Right renal pelvis (tissue), 4 donors: ENCODE measurements at regions not wholly inside any gene's neighbourhood (a gene's known extent, or its start where the extent isn't known, plus 50 kb on each side); places are given as distances from the start of the nearest gene placed in this dataset.
A peak's percentile ranks its signal among the peaks of the same experiment; 100 is the strongest.
"Not testable (repeated sequence)": the region's sequence is repeated elsewhere in the genome, so short reads cannot be mapped to it uniquely, and the experiment has no call there.

Experiments used
- DNase-seq, 4 donors: peaks; one replicate each; pipeline ENCODE4 v3.0.0-alpha.2; 2013; ENCODE audit warnings: low read depth in 4 of 4, low spot score in 3 of 4, missing footprints in 1 of 4

DNA sequence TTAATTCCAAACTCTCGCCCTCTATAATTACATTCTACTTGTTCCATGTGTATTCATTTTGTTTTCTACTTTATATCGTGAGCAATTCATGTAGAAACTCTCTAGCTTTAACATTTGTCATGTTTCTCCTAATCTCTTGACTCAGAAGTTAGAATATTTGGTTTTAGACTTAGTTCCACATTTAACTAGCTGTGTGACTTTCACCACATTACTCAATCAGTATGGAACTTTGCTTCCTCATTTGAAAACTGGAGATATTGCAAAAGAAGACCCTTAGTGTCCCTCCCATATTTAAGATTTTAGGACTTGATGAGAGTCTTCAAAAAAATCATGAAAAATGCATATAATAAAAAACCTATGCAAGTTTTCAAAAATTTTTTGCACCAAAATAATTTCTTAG lies 447.5 kb downstream of the GXYLT1 start:
- DNase-seq = no peak

DNA sequence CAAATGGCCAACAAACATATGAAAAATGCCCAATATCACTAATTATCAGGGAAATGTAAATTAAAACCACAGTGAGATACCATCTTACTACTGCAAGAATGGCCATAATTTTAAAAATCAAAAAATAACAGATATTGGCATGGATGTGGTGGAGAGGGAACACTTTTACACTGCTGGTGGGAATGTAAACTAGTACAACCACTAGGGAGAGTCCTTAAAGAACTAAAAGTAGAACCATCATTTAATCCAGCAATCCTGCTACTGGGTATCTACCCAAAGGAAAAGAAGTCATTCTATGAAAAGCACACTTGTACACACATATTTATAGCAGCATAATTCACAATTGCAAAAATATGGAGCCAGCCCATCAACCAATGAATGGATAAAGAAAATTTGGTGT lies 459.7 kb downstream of the GXYLT1 start:
- no peak for DNase-seq

DNA sequence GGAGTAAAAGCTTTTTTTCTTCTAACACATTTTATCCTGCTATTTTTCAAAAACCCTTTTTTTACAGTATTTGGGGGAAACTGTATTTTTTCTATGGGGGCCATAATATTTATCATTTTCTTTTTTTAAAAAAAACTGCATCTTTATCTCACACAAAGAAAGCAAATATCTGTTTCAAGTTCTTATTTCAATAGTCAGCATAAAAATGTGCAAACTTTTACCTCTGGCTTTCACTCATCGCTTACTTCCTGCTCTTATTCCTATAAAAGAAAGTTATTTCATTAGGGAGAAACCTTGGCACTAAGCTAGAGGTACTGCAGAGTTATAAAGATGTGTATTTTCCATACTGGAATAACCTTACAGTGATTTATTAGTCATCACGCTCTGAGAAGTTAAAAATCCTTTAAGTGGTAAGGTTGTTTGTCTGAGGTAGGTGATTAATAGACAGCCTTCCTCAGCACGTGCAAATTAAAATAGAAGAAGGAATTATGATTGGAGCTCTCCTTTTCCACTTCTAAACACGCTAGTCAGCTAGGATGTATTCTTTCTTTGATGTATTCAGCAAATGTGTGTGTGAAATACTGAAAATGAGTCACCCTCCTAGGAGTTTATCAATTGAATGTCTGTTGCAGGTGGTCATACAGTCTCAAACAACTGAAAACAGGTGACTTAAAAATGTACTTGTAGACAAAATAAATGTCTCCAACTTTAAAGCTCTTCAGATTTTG lies 461.0 kb downstream of the GXYLT1 start:
- DNase-seq = no peak

DNA sequence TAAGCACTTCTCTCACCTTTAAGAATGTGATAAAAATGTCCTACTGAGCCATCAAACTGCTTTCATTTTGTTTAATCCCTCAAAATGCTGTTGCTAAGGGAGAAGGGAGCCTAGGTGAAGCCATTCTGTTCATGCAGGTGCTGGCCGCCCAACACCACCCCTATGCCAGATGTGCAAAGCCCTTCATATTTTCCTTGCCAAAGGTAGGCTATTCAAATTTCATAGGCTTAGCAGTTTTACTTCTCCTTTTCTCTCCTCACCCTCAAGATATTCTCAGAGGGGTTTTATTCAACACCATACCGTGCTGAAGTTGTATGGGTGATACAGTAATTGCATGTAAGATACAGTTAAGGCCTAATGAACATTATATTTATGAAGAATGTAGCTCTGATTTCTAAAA lies 461.7 kb downstream of the GXYLT1 start:
- DNase-seq = no peak

DNA sequence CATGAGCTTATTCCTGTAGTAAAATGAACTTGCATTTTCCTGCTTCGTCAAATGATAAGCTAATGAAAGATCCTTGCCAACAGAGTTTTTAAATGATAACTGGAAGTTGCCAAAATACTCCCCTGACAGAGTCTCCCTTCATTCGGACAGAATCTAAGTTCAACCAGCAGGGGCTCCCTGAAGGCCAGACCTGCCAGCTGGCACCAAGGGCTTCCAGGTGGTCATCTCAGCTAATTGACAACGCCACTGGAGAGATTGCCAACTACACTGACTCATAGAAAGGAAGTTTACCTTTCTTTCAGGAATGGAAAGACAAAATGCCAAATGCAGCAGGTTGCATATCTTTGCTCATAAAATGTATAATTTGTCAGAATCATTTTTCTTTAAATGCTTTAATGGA lies 462.8 kb downstream of the GXYLT1 start:
- no peak for DNase-seq

DNA sequence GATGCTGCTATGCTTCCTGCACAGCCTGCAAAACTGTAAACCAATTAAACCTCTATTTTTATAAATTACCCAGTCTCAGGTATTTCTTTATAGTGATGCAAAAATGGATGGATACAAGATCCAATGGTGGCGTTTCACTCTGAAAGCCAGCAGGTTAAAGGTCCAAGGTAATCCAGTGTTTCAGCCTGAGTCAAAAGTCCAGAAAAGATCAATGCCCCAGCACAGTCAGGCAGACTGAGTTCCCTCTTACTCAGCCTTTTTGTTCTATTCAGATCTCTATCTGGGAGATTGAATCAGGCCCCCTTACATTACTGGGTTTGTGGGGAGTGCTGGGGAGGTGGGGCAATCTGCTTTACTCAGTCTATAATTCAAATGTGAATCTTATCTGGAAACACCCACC lies 464.5 kb downstream of the GXYLT1 start:
- DNase-seq = no peak

DNA sequence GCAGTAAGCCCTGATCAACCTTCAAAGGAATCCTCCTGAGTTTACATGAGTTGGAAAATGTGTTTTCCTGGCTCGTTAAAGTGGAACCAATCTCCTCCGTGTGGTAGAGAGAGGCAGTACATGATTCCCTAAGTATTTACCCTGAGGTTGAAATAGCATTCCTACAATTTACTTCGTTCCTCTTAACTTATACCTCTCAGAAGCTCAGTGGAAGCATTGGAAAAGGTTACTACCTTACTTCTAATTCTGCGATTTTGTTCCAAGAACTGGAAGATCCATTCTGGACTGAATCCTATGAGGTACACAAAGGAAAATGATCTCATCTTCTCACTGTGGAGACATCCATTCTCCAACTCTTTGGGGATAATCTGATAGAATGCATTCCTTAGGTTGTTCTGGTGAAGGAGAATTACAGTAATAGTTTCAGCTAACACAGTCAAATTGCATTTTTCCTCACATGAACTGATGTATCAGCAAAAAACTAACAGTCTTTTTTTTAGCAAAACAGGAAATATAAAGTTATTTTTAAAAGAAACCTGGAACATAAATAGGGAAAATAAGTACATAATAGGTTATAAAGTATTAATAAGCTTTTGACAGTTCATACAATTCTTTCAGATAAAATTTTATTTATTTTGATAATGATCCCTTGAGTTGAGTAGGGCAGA lies 475.6 kb downstream of the PDZRN4 start:
- peak; percentile 9 to 36 (median 15) for DNase-seq

DNA sequence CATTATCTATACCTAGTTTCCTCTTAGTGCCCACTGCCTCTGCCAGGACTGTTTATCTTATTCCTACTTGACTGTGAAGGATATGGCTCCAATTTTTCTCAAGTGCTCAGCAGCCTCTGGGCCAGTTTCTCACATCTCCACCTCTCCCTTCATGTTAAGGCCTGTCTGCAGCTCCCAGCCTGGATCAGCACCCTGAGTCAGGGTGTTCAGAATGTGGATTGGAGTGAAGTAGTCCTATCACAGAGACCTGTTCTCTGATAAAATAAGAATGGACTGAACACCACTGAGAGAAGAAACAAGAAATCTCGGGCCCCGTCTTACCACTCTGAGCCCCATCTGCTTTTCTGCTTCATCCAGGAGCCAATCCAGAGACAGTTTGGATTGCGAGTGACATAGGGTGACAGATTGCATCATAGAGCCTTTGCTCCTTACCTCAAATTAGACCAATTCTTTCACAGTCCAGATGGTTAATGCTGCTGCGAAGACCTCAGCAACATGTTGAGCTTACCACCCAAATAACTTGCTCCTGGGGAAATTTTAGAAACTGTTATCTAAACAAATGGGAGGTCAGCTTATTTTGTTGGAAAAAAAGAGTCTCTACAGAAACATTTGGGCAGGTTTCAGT lies 473.1 kb downstream of the PDZRN4 start:
- no peak for DNase-seq

DNA sequence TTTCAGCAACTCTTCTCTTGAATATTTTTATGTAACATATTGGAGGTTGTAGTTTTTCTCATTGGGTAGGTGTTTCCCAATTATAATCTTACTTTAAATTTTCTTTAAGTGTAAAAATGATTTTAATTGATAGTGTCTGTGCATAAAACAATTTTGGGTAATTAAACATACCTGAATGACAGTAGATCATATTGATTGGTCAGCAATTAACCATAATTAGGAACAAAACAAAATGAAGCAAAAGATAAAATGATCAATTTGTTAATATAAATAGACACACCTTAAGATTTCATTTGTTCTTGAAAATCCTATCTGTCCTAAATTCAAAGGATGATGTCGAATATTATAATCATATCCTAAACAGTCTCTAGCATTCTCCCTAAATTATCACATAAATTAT lies 468.3 kb downstream of the PDZRN4 start:
- no peak for DNase-seq

DNA sequence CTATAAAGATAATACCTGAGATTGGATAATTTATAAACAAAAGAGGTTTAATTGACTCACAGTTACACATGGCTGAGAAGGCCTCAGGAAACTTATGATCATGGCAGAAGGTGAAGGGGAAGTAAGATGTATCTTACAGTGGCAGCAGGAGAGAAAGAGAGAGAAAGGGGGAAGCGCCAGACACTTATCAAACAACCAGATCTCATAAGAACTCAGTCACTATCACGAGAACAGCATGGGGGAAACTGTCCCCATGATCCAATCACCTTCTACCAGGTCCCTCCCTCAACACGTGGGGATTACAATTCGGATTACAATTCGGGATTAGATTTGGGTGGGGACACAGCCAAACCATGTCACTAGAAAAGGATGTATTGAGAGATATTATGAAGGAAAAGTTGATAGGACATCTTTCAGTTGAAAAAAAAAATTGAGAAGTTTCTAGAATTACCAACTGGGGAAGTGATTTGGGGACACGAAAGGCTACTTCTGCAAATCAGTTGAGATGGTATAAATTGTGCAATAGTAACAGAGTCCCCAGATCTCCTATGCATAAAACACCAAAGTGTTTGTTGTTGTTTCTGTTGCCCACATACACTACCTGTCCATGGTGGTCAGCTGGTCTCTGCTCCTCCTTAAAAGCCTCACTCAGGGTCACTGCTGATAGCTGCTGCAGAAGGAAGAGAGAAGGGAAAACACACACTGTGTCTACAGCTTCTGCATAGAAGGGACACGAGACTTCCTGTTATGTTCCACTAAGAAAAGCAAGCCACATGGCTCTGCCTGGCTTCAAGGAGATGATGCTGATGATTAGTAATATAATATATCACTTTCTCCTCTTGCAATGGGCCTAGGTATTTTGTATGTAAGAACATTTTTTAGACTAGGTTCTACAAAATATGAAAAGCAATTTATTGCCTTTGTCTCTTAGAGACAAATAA lies 465.5 kb downstream of the PDZRN4 start:
- no peak for DNase-seq

DNA sequence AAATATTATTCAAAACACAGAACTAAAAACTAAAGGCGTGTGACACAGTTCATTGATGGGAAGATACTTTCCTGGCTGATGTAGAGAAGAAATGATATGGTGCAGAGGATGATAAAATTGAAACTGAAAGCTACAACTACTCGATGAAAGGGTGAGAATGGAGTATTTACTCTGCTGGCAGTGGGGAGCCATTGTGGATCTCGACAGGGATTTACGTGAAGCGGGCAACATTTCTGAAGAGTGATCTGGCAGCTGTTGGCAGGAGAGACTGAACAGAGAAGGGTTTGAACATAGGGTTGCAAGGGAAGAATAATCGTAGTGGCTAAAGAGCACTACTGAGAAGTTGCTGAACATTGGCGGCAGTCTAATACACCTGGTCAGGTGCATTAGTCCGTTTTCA lies 464.9 kb downstream of the PDZRN4 start:
- DNase-seq = no peak

DNA sequence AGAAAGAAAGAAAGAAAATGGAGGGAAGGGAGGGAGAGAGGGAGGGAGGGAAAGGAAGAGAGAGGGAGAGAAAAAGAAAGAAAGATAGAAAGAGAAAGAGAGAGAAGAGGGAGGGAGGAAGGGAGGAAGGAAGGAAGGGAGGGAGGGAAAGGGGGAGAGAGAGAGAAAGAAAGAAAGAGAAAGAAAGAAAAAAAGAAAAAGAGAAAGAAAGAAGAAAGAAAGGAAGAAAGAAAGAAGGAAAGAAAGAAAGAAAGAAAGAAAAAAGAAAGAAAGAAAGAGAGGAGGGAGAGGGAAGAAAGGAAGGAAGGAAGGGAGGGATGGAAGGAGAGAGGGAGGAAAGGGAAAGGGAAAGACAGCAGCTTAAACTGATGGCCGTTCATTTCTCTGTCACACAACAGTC lies 457.5 kb downstream of the PDZRN4 start:
- DNase-seq = no peak

DNA sequence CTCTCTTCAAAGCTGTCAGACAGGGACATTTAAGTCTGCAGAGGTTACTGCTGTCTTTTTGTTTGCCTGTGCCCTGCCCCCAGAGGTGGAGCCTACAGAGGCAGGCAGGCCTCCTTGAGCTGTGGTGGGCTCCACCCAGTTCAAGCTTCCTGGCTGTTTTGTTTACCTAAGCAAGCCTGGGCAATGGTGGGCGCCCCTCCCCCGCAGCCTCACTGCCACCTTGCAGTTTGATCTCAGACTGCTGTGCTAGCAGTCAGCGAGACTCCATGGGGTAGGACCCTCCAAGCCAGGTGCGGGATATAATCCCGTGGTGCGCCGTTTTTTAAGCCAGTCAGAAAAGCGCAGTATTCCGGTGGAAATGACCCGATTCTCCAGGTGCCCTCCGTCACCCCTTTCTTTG lies 454.7 kb downstream of the PDZRN4 start:
- DNase-seq = not testable (repeated sequence)

DNA sequence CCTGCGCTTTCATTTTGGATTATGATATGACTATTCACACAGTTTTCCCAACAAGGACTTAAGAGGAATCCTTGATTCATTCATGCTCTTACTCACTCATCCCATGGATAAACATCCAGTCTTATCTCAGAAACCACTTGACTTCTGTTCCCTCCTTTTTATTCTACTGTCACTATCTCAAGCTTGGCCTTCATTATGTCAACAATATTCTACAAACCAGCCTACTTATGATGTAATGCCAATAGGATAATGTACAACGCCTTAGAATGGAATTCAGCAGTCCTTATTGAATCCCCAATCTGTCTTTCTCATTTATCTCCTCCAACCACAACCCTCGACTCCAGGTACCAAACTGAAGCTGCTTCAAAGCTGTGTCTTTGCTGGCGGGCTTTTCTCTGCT lies 448.5 kb downstream of the PDZRN4 start:
- DNase-seq = no peak

DNA sequence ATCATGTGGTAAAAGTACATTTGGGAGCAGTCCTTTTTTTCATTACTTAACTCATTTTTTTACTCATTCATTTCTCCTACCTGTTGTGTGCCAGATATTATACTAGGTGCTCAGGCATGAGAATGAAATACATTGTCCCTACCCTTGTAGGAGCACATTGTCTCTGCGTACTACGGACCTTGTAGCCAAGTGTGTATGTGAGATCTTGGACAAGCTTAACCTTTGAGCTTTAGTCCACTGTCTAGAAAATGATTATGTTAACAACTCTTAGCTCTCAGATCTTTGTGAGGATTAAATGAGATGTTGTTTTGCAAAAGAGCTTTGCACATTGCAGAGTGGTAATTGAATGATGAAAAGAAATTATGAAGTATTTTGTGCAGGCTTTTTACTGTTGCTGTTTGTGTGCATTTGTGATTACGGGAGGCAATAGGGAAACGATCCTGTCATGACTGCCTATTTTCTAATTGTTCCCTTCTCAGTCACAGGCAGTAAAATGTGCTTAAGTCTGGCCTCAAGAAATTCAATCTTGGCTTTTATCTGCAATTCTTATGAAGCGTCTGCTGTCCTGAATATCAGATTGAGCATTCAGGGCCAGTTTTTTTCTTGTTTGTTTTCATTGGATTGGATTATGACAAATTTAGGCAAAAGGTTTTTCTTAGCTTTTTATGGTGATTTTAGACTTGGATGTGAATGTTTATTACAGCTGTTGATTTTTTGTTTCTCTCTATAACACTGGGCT lies 447.7 kb downstream of the PDZRN4 start:
- DNase-seq = no peak

DNA sequence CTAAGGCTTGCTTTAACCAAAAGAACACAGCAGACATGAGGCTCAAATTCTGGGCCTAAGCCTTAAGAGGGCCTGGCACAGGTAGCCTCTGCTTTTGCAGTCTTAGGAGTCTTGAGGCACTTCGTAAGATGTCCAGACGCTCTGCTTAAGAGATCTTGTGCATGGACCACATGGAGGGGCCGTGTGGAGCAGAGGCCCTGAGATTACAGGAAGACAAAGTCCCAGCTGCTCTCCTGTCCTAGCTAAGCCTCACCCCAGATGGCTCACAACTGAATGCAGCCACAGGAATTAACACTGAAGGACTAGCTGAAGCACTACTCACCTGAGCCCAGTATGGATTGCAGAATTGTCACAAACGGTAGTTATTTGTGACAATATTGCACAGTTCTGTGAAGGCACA lies 446.0 kb downstream of the PDZRN4 start:
- DNase-seq = no peak

DNA sequence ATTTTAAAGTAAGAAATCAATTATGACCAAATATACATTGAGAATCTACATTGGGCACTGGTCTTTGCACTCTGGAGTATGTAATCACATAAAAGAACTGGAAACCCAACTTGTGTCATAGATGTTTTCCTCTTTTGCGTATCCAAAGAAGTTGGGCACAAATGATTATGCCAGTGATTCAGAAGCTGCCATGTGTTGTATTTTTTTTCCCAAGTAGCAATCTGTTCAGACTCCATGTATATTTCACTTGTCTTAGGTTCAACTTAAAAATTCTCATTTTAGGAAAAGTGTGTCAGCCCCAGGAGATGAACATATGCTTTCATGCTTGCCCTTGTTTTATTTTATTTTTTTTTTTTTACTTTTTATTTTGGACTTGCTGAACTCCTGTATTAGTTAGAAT lies 441.5 kb downstream of the PDZRN4 start:
- DNase-seq = no peak

DNA sequence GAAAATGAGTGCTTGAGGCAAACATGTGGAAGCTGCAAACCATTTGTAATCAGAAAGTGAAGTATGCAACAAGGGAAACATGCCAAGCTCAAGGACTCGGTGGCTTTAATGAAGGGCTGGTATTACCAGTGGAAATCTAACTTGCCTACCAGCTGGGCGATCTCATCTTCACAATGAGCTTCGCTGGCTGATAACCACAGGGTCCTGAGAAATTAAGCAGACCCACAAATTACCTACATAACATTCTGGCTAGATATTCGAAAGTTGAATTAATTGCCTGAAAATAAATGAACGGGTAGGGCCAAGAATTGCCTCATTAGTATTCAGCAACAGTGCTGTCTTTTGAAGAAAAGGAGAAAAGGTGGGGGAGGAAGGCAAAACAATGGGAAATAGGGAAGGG lies 439.4 kb downstream of the PDZRN4 start:
- DNase-seq = no peak

DNA sequence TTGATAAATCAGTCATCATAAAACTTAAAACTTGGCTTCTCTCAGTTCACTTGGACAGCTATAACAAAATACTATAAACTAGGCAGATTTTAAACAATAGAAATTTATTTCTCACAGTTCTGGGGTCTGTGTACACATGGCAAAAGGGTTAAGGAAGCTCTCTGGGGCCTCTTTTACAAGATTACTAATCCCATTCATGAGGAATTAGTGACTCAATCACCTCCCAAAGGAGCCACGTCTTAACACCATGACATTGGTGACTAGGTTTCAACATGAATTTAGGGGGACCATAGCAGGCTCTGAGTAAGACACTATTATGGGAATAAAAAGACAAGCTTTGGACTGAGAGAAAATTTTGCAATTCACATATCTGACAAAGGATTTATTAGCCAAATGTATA lies 436.5 kb downstream of the PDZRN4 start:
- no peak for DNase-seq
